Trophoblast cell (in vitro differentiated cells and primary cell): ENCODE measurements at regions not wholly inside any gene's neighbourhood (a gene's known extent, or its start where the extent isn't known, plus 50 kb on each side); places are given as distances from the start of the nearest gene placed in this dataset.

ENCODE experiments used
- DNase-seq, 2 donors: peaks; one replicate each; pipeline ENCODE4 v3.0.0-alpha.2; 2016
- H2AFZ ChIP-seq: 2 replicates; pipeline ENCODE4 v1.6.1; 2013; ENCODE audit warnings: low read length, moderate library complexity, mild to moderate bottlenecking; ENCODE audit not compliant: insufficient read depth, poor library complexity
- H2AK5ac ChIP-seq: 2 replicates; pipeline ENCODE4 v1.6.1; 2013; ENCODE audit warnings: mild to moderate bottlenecking, low read length
- H2BK120ac ChIP-seq: 2 replicates; pipeline ENCODE4 v1.6.1; 2013; ENCODE audit warnings: low read length, mild to moderate bottlenecking, moderate library complexity; ENCODE audit not compliant: insufficient read depth, poor library complexity
- H2BK12ac ChIP-seq: 2 replicates; pipeline ENCODE4 v1.6.1; 2013; ENCODE audit warnings: mild to moderate bottlenecking, low read length, moderate library complexity
- H2BK5ac ChIP-seq: 2 replicates; pipeline ENCODE4 v1.6.1; 2013; ENCODE audit warnings: low read length, low read depth, moderate library complexity, mild to moderate bottlenecking; ENCODE audit not compliant: poor library complexity
- H3K14ac ChIP-seq: 2 replicates; pipeline ENCODE4 v1.6.1; 2013; ENCODE audit warnings: mild to moderate bottlenecking, low read length
- H3K18ac ChIP-seq: 2 replicates; pipeline ENCODE4 v1.6.1; 2013; ENCODE audit warnings: mild to moderate bottlenecking, low read length
- H3K23ac ChIP-seq: 2 replicates; pipeline ENCODE4 v1.6.1; 2013; ENCODE audit warnings: low read length
- H3K27ac ChIP-seq: 2 replicates; pipeline ENCODE4 v1.5.1; 2013; ENCODE audit warnings: low read depth, mild to moderate bottlenecking, inconsistent platforms, low read length, moderate library complexity
- H3K27me3 ChIP-seq: 2 replicates; pipeline ENCODE4 v1.6.1; 2013; ENCODE audit warnings: inconsistent platforms, mild to moderate bottlenecking, low read length, moderate library complexity; ENCODE audit not compliant: insufficient read depth
- H3K36me3 ChIP-seq, 2 experiments: 1 replicate in 1 of 2; 2 replicates in 1 of 2; pipeline ENCODE4 v1.6.1; 2013; ENCODE audit warnings: low read length in 2 of 2, mild to moderate bottlenecking in 2 of 2, moderate library complexity in 1 of 2; ENCODE audit not compliant: insufficient read depth in 2 of 2, control insufficient read depth in 1 of 2
- H3K4ac ChIP-seq: 2 replicates; pipeline ENCODE4 v1.6.1; 2013; ENCODE audit warnings: low read depth, mild to moderate bottlenecking, low read length, moderate library complexity
- H3K4me1 ChIP-seq, 2 experiments: 1 replicate in 1 of 2; 2 replicates in 1 of 2; pipeline ENCODE4 v1.6.1; 2013; ENCODE audit warnings: low read length in 2 of 2, mild to moderate bottlenecking in 2 of 2, moderate library complexity in 1 of 2; ENCODE audit not compliant: insufficient read depth in 2 of 2, control insufficient read depth in 1 of 2
- H3K4me2 ChIP-seq: 2 replicates; pipeline ENCODE4 v1.6.1; 2013; ENCODE audit warnings: inconsistent platforms, mild to moderate bottlenecking, low read length, moderate library complexity
- H3K4me3 ChIP-seq: 2 replicates; pipeline ENCODE4 v1.5.1; 2013; ENCODE audit warnings: mild to moderate bottlenecking, low read depth, low read length, inconsistent platforms
- H3K79me1 ChIP-seq: one replicate; pipeline ENCODE4 v1.6.1; 2013; ENCODE audit warnings: low read length
- H3K79me2 ChIP-seq: 2 replicates; pipeline ENCODE4 v1.6.1; 2013; ENCODE audit warnings: low read length, mild to moderate bottlenecking; ENCODE audit not compliant: control insufficient read depth, insufficient read depth, poor library complexity
- H3K9ac ChIP-seq: 2 replicates; pipeline ENCODE4 v1.6.1; 2013; ENCODE audit warnings: mild to moderate bottlenecking, low read length
- H3K9me3 ChIP-seq: 2 replicates; pipeline ENCODE4 v1.6.1; 2013; ENCODE audit warnings: low read depth, mild to moderate bottlenecking, control low read depth, inconsistent platforms, low read length; ENCODE audit not compliant: insufficient read depth
- H4K12ac ChIP-seq: 2 replicates; pipeline ENCODE4 v1.6.1; 2013; ENCODE audit warnings: low read depth, mild to moderate bottlenecking, low read length, moderate library complexity
- H4K8ac ChIP-seq: 2 replicates; pipeline ENCODE4 v1.6.1; 2013; ENCODE audit warnings: low read depth, mild to moderate bottlenecking, low read length, moderate library complexity
- H4K91ac ChIP-seq: one replicate; pipeline ENCODE4 v1.6.1; 2013; ENCODE audit warnings: low read depth, mild to moderate bottlenecking, low read length, moderate library complexity
- WGBS: extraction: QIAGEN DNeasy Blood & Tissue Kit; methylation state at CpG from one replicate; pipeline ENCODE4 v1.1.7; 2013; ENCODE audit warnings: missing lambda C conversion rate; ENCODE audit not compliant: insufficient read length, insufficient coverage; ENCODE audit errors: extremely low coverage; 5-methylcytosine and 5-hydroxymethylcytosine counted together

DNA sequence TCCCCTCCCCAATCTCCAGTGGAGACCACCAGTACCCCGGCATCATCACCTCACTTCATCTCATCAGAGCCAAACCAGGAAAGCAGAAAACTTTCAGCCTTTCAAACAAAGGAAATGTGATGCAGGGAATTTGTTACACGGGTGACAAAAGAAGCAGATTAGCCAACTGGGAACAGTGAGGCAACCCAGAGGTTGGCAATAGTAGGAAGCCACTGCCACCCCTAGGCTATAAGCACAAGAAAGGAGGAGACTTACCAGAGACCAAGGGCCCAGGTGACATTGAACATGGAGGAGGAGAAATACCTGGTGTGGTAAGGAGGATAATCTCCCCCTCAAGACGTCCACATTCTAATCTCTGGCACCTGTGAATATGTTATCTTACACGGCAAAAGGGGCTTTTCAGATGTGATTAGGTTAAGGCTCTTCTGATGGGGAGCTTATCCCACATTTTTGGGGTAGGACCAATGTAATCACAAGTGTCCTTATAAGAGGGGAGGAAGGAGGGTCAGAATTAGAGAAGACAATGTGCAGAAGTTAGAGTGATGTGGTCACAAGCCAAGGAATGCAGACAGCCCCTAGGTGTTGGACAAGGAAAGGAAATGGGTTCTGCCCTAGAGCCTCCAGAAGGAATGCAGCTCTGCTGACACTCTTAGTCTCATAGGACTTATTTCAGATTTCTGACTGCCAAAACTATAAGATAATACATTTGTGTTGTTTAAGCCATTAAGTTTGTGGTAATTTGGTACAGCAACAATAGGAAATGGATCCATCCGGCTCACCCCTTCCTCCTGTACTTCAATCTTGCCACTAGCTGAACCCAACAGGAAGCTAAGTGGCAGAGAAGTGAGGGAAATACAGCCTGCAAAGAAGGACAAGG, 83.6 kb upstream of the VAV3 start:
- Histone ChIP-seq H2AK5ac (no peak overlapping the region), H3K4me2 (no peak overlapping the region), H3K23ac (no peak overlapping the region), H2BK5ac (no peak overlapping the region), H3K79me1 (peaks cover 3% of the 10 kb centered on the region), H4K12ac (no peak overlapping the region), H3K18ac (no peak overlapping the region), H3K4me1 (peaks cover 4 to 16% of the 10 kb centered on the region in 2 experiments), H3K4me3 (no peak overlapping the region), H3K36me3 (no peaks in the 10 kb centered on the region), H3K27ac (no peak overlapping the region), H3K27me3 (no peaks in the 10 kb centered on the region), H4K8ac (no peak overlapping the region), H3K14ac (no peak overlapping the region), H2BK12ac (no peak overlapping the region), H3K9me3 (no peaks in the 10 kb centered on the region), H2AFZ (no peak overlapping the region), H2BK120ac (no peak overlapping the region), H3K9ac (no peak overlapping the region), H3K79me2 (no peaks in the 10 kb centered on the region), H3K4ac (no peak overlapping the region), H4K91ac (no peak overlapping the region)
- DNase-seq = peak; percentile 66 to 80
- no CpG with 5 or more reads among the region's 5 CpGs for WGBS

DNA sequence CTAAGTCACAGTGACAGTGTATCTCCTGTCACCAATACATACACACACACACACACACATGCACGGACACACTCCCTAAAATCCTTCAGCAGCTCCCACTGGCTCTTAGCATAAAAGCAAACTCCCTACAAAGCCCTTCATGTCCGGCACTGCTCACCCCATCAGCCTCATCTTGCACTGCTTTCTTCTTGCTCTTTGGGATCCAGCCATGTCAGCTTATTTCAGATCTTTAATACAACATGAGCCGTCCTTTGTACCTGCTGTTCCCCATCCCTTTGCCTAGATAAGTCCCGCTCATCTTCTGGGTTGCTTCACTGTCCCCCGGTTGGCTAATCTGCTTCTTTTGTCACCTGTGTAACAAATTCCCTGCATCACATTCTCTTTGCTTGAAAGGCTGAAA, 82.1 kb upstream of the VAV3 start:
- Histone ChIP-seq H4K12ac (no peak overlapping the region), H3K9ac (no peak overlapping the region), H3K4me2 (no peak overlapping the region), H2BK120ac (no peak overlapping the region), H3K9me3 (no peaks in the 10 kb centered on the region), H3K4me1 (peaks cover 4 to 16% of the 10 kb centered on the region in 2 experiments), H3K4ac (no peak overlapping the region), H2BK12ac (no peak overlapping the region), H3K79me1 (peaks cover 3% of the 10 kb centered on the region), H3K36me3 (no peaks in the 10 kb centered on the region), H3K18ac (no peak overlapping the region), H3K23ac (no peak overlapping the region), H3K79me2 (no peaks in the 10 kb centered on the region), H2AFZ (no peak overlapping the region), H3K4me3 (no peak overlapping the region), H2AK5ac (no peak overlapping the region), H3K27me3 (no peaks in the 10 kb centered on the region), H2BK5ac (no peak overlapping the region), H4K91ac (no peak overlapping the region), H3K14ac (no peak overlapping the region), H3K27ac (no peak overlapping the region), H4K8ac (no peak overlapping the region)
- DNase-seq = no peak
- WGBS = no CpG with 5 or more reads among the region's 5 CpGs

DNA sequence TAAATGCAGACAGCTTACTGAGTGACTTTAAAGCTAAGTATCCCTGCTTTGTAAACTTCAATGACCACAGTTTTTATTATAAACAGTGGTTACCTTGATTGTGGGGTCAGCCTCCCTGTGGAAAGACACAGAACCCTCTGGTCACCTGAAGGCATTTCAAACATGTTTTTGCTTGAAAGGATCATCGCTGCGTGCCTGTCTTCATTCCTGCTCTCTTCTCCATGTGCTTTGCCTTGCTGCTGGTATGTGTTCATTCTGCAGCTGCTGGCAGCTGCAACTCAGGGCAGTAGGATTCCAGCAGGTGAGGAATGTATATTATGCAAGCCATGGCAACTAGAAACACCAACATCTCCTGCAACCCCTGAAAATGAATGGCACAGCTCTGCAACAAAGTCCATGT, 81.0 kb upstream of the VAV3 start:
- Histone ChIP-seq H3K27ac (peak overlapping the region; percentile 10), H3K23ac (no peak overlapping the region), H3K36me3 (no peaks in the 10 kb centered on the region), H3K79me1 (peaks cover 3% of the 10 kb centered on the region), H3K4ac (no peak overlapping the region), H3K4me2 (peak overlapping the region; percentile 5), H3K79me2 (no peaks in the 10 kb centered on the region), H3K4me3 (no peak overlapping the region), H3K18ac (no peak overlapping the region), H3K9me3 (no peaks in the 10 kb centered on the region), H3K4me1 (peaks cover 4 to 11% of the 10 kb centered on the region in 2 experiments), H2BK12ac (no peak overlapping the region), H3K14ac (no peak overlapping the region), H2AFZ (no peak overlapping the region), H2AK5ac (no peak overlapping the region), H3K9ac (no peak overlapping the region), H4K8ac (no peak overlapping the region), H4K12ac (no peak overlapping the region), H2BK120ac (no peak overlapping the region), H2BK5ac (no peak overlapping the region), H3K27me3 (no peaks in the 10 kb centered on the region), H4K91ac (no peak overlapping the region)
- DNase-seq = peak; percentile 89 to 94
- no CpG with 5 or more reads among the region's 2 CpGs for WGBS

DNA sequence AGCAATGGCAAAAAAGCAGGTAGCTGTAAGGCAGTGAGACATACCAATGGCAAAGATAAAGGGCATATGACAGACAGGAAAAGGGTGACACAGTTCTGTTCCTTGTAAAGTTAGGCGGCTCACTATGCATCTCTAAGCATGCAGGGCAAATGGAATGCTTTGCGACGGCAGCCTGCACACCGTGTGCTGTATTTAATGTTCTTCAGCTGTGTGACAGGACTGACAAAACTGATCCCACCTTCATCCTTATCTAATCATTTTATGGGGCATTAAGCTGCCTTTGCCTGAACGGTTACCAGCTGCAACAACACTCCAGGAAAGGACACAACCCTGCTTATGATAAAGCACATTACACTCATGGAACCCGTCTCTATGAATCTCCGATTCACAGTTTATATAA, 80.5 kb upstream of the VAV3 start:
- peak overlapping the region; percentile 5 for H3K4me2 ChIP-seq
- no peaks in the 10 kb centered on the region for H3K27me3 ChIP-seq
- no peak overlapping the region for H4K12ac ChIP-seq
- H3K14ac ChIP-seq = no peak overlapping the region
- H3K18ac ChIP-seq = no peak overlapping the region
- H2BK12ac ChIP-seq = no peak overlapping the region
- H4K91ac ChIP-seq = no peak overlapping the region
- no peak overlapping the region for H2AK5ac ChIP-seq
- H3K4me3 ChIP-seq = no peak overlapping the region
- no peaks in the 10 kb centered on the region for H3K9me3 ChIP-seq
- peak; percentile 73 to 89 for DNase-seq
- no peak overlapping the region for H2BK120ac ChIP-seq
- no peak overlapping the region for H2AFZ ChIP-seq
- H3K36me3 ChIP-seq = no peaks in the 10 kb centered on the region
- peaks cover 3% of the 10 kb centered on the region for H3K79me1 ChIP-seq
- H3K4ac ChIP-seq = no peak overlapping the region
- no peak overlapping the region for H3K23ac ChIP-seq
- no peak overlapping the region for H3K27ac ChIP-seq
- H3K9ac ChIP-seq = no peak overlapping the region
- H3K4me1 ChIP-seq = peaks cover 4 to 11% of the 10 kb centered on the region in 2 experiments
- no peak overlapping the region for H2BK5ac ChIP-seq
- no CpG with 5 or more reads among the region's 7 CpGs for WGBS
- H4K8ac ChIP-seq = no peak overlapping the region
- H3K79me2 ChIP-seq = no peaks in the 10 kb centered on the region
